GM19240 (cell line): ENCODE measurements at regions not wholly inside any gene's neighbourhood (a gene's known extent, or its start where the extent isn't known, plus 50 kb on each side); places are given as distances from the start of the nearest gene placed in this dataset.

Experiments used
- DNase-seq: peaks from one replicate; pipeline ENCODE4 v3.0.0; 2011; ENCODE audit warnings: low spot score; ENCODE audit not compliant: insufficient read length

DNA sequence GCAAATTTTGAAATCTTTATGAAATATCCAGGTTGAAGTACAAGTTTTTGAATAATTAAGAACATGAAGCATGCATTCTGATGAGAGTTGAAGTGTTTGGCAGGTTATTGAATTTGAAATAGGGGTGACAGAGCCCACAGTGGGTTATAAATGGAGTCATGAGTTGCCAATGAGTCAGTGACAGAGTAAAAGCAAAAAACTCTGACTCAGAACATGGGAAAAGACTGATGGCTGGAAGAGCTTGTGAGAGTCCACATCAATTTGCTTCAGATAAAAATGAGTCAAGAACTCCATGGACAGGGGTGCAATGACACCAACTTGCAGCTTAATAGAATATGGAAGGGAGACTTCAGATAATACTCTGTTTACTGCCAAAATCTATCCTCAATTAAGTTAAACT is 105.3 kb downstream of the SLC6A15 start:
- DNase-seq, result no peak

DNA sequence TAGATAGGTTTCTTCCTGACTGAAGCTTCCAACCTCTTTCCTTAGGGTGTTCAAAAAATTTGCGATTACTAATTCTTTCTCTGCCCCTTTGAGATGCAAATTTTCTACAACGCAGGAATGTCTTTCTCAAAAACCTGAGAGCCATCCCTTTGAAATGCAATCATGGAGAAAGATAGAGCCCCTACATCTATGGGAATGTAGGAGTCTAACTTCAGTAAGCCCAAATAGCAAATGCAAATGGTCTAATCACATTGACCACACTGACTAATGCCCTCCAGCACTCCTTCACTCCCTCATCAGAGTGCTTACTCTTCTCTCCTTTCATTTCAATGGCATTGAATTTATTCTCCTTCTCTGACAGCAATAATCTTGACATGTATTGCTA is 107.1 kb downstream of the SLC6A15 start:
- no peak for DNase-seq

DNA sequence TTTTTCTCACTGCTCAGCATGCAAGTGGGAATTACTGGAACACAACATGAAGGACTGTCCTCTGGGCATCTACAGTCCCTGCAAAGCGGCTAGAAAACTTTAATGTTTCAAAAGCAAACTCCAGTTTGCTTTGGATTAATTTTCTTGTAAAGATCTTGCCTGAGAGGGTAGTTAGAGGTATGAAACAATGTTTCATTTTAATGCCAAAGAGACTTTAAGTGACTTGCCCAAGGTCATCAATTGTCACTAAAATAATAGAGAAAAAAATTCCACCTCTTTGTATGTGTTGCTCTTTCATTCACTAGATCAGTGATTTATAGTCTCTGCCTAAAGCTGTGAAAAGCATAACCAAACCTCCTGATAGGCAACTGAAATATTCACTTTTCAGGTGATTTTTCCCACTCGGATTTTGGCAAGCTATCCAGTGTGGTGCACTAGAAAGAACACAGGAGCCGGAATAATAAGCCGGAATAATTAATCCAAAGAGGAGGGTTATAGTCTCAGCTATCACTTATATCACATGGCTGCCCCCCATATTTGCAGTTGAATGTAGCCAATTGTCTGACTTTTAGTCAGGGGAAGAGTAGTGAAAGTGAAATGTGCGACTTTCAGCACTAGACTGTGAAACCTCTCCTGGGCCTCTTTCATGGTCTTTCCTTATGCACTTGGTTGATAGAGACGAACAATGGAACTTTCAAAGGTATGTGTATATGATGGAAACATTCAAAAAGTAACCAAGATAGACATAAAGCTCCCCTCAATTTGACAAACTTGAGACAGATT is 107.7 kb downstream of the SLC6A15 start:
- DNase-seq, result no peak

DNA sequence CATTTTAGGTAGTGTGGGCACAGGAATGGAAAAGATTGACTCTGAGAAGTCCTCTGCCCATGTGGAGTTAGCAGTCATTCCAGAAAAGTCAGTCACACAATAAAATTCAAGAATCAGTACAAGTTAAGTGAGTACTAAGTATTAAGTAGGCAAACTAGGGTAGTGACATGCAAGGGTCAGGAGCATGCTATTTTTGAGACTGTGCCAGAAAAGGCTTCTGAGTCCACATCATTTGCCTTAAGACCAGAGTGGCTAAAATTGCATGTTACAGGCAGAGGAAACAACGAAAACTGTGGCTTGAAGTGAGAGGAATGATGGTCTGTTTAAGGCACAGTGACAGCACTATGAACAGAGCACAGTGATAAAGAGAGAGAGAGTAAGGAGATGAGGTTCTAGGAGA is 108.9 kb downstream of the SLC6A15 start:
- no peak for DNase-seq

DNA sequence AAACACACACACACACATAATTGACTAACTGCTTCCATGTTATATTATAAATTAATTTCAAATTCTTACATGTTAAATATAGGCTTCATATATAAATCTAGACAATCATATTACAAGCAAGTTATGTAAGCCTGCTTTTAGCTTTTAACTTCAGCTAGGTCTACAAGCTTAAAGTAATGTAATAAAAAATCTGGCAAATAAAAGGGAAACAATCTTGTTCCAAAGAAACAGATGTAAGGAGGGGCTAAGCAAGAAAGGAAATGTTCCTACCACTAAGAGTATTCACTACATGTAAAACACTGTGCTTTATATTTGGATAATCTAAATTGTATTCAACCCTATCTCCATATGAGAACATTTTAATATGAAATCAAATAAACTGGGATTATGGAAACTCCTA is 110.4 kb downstream of the SLC6A15 start:
- no peak for DNase-seq

DNA sequence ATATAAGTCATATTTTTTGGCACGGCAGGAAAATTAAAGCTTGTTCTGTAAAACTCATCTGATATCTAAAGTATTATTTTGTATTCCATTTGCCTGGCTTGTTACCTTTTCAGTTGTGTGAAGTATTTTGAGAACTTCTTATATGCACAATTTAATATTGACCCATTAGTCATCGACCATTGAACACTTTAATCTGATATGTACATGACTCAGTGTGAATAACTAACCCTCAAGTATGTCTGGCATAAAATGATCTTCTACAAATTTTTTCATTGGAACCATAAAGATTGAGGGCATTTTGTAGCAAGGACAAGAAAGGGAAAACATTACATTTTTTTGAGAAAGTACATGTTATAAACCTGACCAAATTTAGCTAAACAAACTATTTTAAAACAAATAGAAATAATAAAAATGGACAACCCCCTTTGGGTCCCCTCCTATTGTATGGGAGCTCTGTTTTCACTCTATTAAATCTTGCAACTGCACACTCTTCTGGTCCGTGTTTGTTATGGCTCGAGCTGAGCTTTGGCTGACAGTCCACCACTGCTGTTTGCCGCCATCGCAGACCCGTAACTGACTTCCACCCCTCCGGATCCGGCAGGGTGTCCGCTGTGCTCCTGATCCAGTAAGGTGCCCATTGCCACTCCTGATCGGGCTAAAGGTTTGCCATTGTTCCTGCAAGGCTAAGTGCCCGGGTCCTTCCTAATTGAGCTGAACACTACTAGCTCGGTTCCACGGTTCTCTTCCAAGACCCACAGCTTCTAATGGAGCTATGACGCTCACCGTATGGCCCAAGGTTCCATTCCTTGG is 118.8 kb downstream of the SLC6A15 start:
- DNase-seq, result no peak

DNA sequence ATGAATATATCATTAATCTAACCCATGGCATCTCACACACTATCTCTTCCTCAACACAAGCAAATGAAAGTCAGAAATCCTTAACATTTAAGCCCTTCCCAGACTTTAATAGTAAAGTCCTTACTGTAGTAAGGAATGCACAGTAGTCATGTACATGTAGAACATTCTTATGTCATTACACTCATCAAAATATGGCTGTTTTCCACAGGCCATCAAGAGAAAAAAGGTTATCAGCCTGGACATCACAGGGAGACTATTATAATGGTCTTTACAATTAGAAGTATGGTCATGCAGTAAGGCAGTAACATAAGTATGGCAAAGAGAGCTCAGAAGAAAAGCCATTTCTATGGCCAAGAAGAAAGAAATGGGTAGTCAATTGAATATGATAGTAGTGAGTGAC is 121.2 kb downstream of the SLC6A15 start:
- no peak for DNase-seq

DNA sequence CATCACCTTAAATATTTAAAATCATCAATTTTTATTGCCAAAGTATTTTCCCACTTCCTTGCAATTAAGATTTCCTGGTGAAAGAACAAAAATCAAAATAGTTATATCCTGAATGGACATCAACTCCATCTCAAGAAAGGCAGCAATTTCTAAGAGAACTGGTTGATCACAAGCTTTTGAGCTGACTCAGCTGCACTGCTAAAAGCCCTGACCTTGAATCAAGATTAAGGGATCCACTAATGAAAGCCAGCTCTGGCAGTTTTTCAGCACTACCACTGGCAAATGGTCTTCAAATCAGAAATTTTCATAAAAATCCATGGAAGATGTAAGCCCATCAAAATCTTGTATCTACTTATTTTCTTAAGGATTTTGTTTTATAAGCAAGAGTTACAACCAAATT is 123.4 kb downstream of the SLC6A15 start:
- DNase-seq, result no peak

DNA sequence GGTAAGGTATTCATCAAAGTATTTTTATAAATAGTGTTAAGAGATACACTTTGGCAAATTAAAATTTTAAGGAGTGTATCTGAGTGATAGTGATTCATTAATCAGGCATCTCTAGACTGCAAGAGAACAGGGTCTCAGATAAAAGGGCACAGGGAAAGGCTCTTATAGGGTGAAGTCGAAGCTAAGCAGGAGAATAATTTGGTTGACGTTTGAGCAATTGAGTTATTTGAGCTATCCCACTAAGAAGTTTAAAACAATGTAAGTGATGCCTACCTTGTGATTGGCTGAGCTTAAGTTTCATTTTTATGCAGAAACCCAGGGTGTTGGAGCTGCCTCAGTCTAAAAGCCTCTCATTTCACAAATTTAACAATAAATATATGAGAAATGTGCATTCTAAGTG is 125.3 kb downstream of the SLC6A15 start:
- DNase-seq, result no peak

DNA sequence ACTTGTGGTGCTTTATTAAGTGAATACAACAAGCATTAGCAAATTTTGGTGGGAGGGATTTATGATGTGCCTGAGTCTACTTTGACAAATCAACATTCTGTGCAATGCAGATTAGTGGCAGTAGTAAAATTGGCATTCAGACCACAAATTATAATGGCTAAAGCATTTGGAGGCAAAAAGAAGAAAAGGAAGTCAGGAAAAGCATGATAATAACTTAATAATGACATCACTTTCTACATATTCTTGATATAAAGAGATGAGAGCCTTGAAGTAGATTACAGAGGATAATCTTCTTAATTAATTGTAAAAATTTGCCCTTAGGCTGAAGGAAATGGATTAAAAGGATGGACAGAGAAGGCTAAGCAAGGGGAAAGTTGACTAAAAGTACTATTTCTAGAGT is 126.0 kb downstream of the SLC6A15 start:
- no peak for DNase-seq

DNA sequence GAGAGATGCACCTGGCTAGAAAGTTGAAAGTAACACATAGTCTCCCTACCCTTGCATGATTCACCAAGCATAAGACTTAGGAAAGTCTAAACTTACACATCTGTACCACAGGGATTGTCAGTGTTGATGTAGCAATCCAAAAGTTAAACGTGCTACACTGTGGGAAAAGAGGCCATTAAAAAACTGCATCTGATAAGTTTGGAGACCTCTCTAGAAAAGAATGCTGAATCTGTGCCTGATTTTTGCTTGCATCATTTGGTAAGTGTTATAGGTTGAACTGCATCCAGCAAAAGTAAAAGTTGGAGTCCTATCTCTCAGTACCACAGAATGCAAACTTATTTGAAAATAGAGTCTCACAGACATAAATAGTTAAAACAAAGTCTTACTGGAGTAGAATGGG is 126.6 kb downstream of the SLC6A15 start:
- DNase-seq, result no peak

DNA sequence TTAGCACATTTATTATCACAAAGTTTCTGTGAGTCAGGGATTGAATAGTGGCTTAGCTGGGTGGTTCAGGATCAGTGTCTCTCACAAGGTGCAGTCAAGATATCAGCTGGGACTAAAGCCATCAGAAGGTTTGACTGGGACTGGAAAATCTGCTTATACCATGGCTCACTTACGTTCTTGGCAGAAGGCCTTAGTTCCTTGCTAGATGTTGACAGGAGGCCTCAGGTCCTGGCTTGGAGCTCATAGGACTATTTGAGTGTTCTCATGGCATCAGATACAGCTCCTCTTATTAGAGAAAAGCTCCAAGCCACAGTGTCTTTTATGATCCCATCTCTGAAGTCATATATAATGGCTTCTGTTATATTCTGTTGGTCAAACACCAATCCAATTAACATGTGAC is 127.3 kb downstream of the SLC6A15 start:
- no peak for DNase-seq

DNA sequence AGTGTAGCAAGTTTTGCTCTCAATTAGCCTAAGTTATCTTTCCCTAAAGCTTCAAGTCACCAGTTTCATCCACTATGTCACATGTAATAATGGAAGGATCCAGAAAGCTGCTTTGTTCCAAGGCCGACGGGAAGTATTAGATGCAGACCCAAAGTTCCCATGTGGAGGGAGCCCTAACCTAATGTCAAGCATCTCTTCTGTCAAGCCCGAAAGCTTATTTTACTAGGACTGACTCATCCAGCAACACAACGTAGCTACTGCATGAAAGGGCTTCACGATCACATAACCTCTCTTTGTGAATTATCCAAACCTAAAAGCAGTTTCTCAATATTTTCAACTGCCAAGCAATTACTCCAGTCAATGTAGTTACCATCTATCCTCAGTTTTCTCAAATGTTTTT is 133.4 kb downstream of the SLC6A15 start:
- no peak for DNase-seq

DNA sequence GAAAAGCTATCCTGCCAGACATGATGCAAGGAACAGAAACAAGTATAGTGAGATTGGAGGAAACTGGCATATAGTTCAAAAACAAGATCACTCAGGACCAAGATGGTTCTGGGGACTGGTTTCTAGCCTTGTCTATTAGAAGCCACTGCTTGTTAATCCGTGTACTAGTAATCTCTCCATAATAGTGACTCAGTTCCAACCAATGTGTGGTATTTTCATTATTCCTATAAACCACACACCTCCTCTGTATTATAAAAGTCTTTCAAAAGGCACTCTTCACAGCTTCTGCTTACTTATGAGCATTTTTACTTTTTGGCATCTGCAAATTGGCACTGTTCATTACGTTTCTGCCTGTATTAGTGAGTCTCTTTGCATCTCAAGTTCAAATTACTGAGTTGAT is 140.3 kb downstream of the SLC6A15 start:
- DNase-seq, result no peak

DNA sequence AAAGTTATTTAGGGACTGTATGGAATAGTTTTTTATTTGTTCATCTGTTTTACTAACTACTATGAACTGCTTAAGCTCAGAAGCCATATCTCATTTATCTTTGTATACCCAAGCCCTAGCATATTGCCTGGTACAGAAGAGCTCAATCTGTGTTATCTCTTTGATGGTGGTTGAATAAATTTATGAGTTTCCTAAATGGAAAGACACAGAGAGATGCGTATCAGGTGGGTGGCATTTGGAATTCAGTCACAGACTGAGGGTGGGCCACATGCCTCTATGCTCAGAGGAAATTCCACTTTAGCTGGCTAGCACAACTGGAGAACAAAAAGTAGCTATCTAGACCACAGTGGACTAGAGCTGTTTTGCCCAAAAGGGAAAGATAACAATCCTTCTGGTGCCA is 145.5 kb downstream of the SLC6A15 start:
- no peak for DNase-seq

DNA sequence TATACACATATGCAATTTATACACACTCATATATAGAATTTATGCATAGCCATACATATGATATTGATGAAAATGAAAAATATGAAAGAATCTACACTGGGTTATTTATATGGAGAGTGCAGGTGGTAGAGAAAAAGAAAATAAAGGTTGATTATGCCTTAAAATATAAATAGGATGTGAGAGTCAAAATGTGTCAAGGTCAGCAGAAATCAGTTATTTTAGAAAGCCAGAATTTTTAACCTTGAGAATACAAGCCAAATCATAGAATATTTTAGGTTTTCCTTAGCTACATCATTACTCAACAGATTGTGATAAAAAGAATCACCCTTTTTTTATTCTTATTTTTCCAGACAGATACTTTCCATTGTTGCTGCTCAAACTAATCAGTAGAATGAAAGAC is 146.2 kb downstream of the SLC6A15 start:
- DNase-seq, result no peak

DNA sequence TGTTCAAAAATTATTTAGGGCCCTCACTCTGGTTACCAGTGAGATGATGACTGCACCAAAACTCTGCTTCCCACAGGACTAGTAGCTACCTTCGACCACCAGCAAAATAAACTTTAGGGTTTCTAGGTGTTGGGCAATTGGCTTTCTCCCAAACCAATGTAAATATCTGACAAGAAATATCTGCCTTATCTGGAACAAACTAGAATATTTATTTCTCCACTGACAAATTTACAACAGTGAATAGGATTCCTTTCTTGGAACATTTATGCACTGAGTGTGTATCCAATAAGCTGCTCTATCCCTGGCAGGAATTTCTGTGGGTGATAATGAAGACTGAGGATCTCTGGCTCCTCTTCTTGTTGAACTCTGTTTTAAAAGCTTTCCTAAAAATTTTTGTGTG is 148.6 kb downstream of the SLC6A15 start:
- no peak for DNase-seq

DNA sequence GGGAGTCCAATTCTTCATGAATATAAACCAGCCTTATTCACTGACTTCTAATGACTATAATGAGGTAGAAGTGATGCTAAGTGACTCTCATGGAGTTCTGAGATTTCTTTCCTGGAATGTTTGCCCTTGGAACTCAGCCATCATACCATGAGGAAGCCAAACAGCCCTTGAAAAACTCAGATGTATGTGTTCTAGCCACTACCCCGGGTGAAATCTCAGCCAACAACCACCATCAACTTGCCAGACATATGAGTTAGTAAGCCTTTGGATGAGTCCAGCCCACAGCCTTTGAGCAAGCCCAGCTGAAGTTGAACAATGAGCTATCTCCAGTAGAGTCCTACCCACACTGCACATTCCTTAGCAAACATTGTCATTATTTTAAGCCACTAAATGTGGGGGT is 149.5 kb downstream of the SLC6A15 start:
- DNase-seq, result no peak

DNA sequence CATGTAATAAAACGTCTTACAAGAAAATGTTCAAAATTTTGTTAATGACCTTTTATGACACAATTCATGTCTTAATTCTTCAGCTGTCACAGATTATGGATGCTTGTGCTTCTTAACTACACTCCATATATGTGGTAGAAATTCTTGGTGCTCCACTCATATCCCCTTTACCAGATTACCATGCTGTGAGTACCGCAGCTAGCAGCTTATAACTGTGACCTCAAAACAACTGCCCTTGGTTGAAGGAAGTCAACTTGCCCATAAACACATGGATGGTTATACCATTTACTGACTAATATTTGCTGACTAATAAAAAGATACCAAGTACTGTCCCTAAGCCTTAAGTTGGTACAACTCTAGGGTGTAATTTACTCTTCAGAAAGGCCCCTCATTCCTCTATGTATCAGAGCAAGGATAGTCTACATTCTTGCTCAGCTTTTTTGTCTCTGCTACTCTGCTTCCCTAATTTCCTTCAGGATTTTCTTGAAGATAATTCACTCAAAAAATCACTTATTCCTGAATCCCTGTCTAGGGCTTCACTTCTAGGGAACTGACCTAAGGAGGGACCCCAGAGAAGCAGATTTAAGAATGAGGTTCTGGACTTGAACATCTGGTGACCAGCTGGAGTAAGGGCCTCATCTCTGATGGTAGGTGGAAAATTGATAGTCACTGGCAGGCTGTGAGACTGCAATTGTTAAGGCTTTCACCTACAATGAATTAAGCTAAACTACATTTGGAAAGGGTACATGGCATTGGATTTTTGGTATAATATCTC is 152.3 kb downstream of the SLC6A15 start:
- DNase-seq, result no peak

DNA sequence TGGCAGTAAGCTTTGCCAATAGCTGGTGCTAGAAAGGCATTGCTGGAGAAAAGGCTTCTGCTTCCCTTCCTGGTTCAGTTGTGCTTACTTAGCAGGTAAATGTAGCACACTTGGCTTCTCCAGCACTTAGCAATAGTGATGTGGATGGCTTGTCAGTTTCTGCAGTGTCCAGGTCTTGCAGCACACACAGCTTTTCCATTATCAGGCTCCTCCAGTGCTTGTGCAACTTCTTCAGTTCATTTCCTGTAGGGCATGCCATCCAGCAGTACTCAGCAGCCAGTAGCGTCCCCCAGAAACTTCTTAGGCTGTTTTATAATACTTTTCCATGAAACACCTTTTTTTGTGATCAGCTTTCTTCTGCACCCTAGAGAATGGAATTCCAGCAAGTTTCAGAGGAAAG is 154.6 kb downstream of the SLC6A15 start:
- no peak for DNase-seq

DNA sequence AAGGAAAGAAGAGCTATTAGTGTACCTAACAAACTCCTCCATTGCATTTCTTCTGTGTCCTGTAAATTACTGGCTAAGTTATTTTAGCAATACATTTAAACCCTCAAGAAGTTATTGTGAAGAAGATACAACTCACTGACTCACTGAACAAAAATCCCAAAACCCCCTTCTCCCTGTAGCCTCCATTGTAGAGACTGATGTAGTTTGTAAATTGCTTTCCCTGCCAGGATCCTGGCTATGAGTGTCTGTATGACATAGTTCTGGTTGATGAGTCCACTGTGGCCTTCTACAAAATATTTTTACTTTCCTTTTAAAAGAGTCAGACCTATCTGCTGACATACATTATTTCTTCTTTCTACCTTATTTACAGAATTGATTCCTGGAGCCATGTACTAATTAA is 155.6 kb downstream of the SLC6A15 start:
- no peak for DNase-seq

DNA sequence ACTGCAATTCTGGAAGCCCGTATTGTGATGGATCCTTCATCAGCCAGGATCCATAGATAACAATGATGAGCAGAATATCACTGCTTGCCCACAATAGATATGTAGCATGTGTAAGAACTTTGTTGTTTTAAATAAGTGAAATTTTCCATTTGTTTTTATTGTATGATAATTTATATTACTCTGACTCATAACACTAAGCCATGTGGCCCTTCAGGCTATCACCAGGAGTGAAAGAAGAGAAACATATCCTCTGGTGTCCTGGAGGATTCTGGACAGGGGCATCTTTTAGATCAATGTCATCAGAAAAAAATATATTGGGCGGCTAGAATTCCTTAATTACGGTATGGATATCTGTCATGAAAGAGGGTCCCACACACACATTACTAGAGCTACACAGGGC is 167.5 kb downstream of the SLC6A15 start:
- no peak for DNase-seq
